HCT116 (cell line): ENCODE measurements at regions not wholly inside any gene's neighbourhood (a gene's known extent, or its start where the extent isn't known, plus 50 kb on each side); places are given as distances from the start of the nearest gene placed in this dataset.

Source experiments
- CBX3 ChIP-seq: IDR thresholded peaks from 2 replicates; pipeline ENCODE4 v1.6.1; 2012; ENCODE audit warnings: low read depth
- CEBPB ChIP-seq: IDR thresholded peaks from 2 replicates; pipeline ENCODE4 v1.6.1; 2012; ENCODE audit warnings: low read depth
- CTCF ChIP-seq, 3 experiments: fragments of 200-600 bp in 1 of 3; sonication (generic) in 1 of 3; IDR thresholded peaks in 2 of 3; conservative IDR thresholded peaks in 1 of 3; 2 replicates each; pipeline ENCODE4 v1.5.1; 2012 to 2017; ENCODE audit warnings: low read depth in 2 of 3, low read length in 2 of 3, antibody characterized with exemption in 1 of 3, borderline replicate concordance in 1 of 3, control low read depth in 1 of 3, mild to moderate bottlenecking in 1 of 3, mixed read lengths in 1 of 3, mixed run types in 1 of 3, moderate library complexity in 1 of 3; ENCODE audit not compliant: insufficient read depth in 1 of 3
- EZH2 ChIP-seq: fragments of 200-600 bp; sonication (generic); IDR thresholded peaks from 2 replicates; pipeline ENCODE4 v1.6.1; 2017; ENCODE audit warnings: antibody characterized with exemption, mixed run types
- EZH2phosphoT487 ChIP-seq: fragments of 200-600 bp; IDR thresholded peaks from 2 replicates; pipeline ENCODE4 v1.6.1; 2018; ENCODE audit warnings: antibody characterized with exemption, borderline replicate concordance
- JUND ChIP-seq: IDR thresholded peaks from 2 replicates; pipeline ENCODE4 v1.6.1; 2012
- MAX ChIP-seq: IDR thresholded peaks from 2 replicates; pipeline ENCODE4 v1.6.1; 2012
- POLR2A ChIP-seq: IDR thresholded peaks from 2 replicates; pipeline ENCODE4 v1.7.0; 2011; ENCODE audit warnings: borderline replicate concordance; ENCODE audit not compliant: insufficient read depth, insufficient read length; ENCODE audit errors: extremely low read depth
- POLR2AphosphoS5 ChIP-seq: IDR thresholded peaks from 2 replicates; pipeline ENCODE4 v1.6.1; 2011; ENCODE audit warnings: mild to moderate bottlenecking, low read depth, low read length, moderate library complexity
- SIN3A ChIP-seq: IDR thresholded peaks from 2 replicates; pipeline ENCODE4 v1.6.1; 2012; ENCODE audit warnings: low read depth
- SRF ChIP-seq: IDR thresholded peaks from 2 replicates; pipeline ENCODE4 v1.6.1; 2012; ENCODE audit warnings: low read depth
- YY1 ChIP-seq: IDR thresholded peaks from 2 replicates; pipeline ENCODE4 v1.6.1; 2011; ENCODE audit warnings: low read length, low read depth, moderate library complexity, mild to moderate bottlenecking; ENCODE audit not compliant: insufficient replicate concordance; ENCODE audit errors: extremely low read depth
- ZBTB33 ChIP-seq: IDR thresholded peaks from 2 replicates; pipeline ENCODE4 v1.6.1; 2011; ENCODE audit warnings: mild to moderate bottlenecking, low read length, moderate library complexity; ENCODE audit not compliant: insufficient replicate concordance; ENCODE audit errors: extremely low read depth
- ZNF274 ChIP-seq: fragments of 200-500 bp; sonication (Bioruptor generic); IDR thresholded peaks from 2 replicates; pipeline ENCODE4 v1.6.1; 2014; ENCODE audit warnings: mild to moderate bottlenecking, low read depth, low read length, inconsistent platforms

- TF ChIP-seq EZH2 (no peak), CTCF (IDR thresholded peaks at IDR 0.05 in 2 of 3, conservative IDR thresholded peaks at IDR 0.05 in 1 of 3; ENCODE audit: borderline replicate concordance in 1 of 3, insufficient read depth in 1 of 3, low read depth in 2 of 3, low read length in 2 of 3) (no peak), ZBTB33 (no peak), POLR2A (no peak), MAX (no peak), SIN3A (no peak), CBX3 (no peak), CEBPB (no peak), SRF (no peak), JUND (no peak), ZNF274 (no peak), YY1 (no peak), EZH2phosphoT487 (no peak), POLR2AphosphoS5 (no peak)
Observed at GRCh38 chr10:20443094-20443493, 454.0 kb downstream of the NEBL start.
